Smooth muscle cell (in vitro differentiated cells): ENCODE measurements at regions not wholly inside any gene's neighbourhood (a gene's known extent, or its start where the extent isn't known, plus 50 kb on each side); places are given as distances from the start of the nearest gene placed in this dataset.

Source experiments
- DNase-seq: peaks from one replicate; lab custom pipeline; 2025; ENCODE audit not compliant: unreplicated experiment; lab: John Stamatoyannopoulos, UW
- H2AFZ ChIP-seq: fragments of 200-600 bp; sonication (generic); 2 replicates; pipeline ENCODE4 v1.6.0; 2016; ENCODE audit warnings: antibody characterized with exemption, low read depth, mild to moderate bottlenecking
- H3F3A ChIP-seq: fragments of 200-600 bp; sonication (generic); 2 replicates; pipeline ENCODE4 v1.6.0; 2017; ENCODE audit warnings: antibody characterized with exemption, low read depth
- H3K27ac ChIP-seq: fragments of 200-600 bp; sonication (generic); 2 replicates; pipeline ENCODE4 v1.5.1; 2016; ENCODE audit warnings: low read depth, mild to moderate bottlenecking
- H3K27me3 ChIP-seq: fragments of 200-600 bp; sonication (generic); 2 replicates; pipeline ENCODE4 v1.6.1; 2016; ENCODE audit warnings: low read depth, mild to moderate bottlenecking
- H3K36me3 ChIP-seq: fragments of 200-600 bp; sonication (generic); 2 replicates; pipeline ENCODE4 v1.5.1; 2016; ENCODE audit warnings: low read depth
- H3K4me1 ChIP-seq: fragments of 200-600 bp; sonication (generic); 2 replicates; pipeline ENCODE4 v1.5.1; 2016; ENCODE audit warnings: low read depth
- H3K4me2 ChIP-seq: fragments of 200-600 bp; sonication (generic); 2 replicates; pipeline ENCODE4 v1.6.0; 2016; ENCODE audit warnings: mild to moderate bottlenecking
- H3K4me3 ChIP-seq: fragments of 200-600 bp; sonication (generic); 2 replicates; pipeline ENCODE4 v1.5.1; 2016; ENCODE audit warnings: mild to moderate bottlenecking
- H3K79me2 ChIP-seq: fragments of 200-600 bp; sonication (generic); 2 replicates; pipeline ENCODE4 v1.6.0; 2016; ENCODE audit warnings: low read depth, mild to moderate bottlenecking
- H3K9ac ChIP-seq: fragments of 200-600 bp; sonication (generic); 2 replicates; pipeline ENCODE4 v1.6.0; 2016; ENCODE audit warnings: low read depth
- H3K9me3 ChIP-seq: fragments of 200-600 bp; sonication (generic); replicated peaks from 2 replicates; pipeline ENCODE4 v1.5.1; 2016; ENCODE audit warnings: low read depth
- H4K20me1 ChIP-seq: fragments of 200-600 bp; sonication (generic); 2 replicates; pipeline ENCODE4 v1.6.0; 2016; ENCODE audit warnings: low read depth
- WGBS: methylation state at CpG from one replicate; pipeline ENCODE4 v1.1.7; 2016; ENCODE audit warnings: low lambda C conversion rate; 5-methylcytosine and 5-hydroxymethylcytosine counted together
- TF ChIP-seq, protein P1 (sequence below): fragments of 200-600 bp; sonication (generic); IDR thresholded peaks from 2 replicates; pipeline ENCODE4 v1.5.1; 2017; ENCODE audit warnings: borderline replicate concordance, mild to moderate bottlenecking, antibody characterized with exemption; ENCODE audit not compliant: insufficient read depth, poor library complexity, severe bottlenecking

DNA sequence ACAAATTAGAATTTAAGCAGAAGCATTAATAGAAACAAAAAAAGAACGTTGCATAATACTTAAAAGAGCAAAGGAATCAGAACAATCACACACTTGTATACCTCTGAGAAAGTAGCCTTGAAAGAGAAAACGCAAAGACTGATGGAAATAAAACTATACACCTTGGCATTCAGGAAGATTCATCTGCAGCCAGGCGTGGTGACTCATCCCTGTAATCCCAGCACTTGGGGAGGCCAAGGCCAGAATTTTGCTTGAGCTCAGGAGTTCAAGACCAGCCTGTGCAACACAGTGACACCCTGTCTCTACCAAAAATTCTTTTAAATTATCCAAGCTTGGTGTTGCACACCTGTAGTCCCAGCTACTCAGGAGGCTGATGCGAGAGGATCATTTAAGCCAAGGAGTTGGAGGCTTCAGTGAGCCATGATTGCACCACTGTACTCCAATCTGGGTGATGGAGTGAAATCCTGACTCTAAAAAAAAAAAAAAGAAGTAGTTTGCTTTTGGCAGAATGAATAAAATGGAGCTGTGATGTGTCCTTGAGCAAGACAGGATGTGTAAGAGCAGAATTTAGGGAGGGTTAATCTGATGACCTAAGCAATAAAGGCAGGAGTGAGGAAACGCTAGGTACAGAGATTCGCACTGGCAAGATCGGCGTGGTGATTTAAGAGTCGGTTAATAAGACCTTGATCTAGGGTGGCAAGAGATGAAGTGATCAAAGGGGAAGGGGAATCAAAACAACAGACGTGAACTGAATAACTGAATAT is 75.8 kb upstream of the NRP1 start:
- DNase-seq: no peak
- Histone ChIP-seq H3F3A (peaks cover 6% of the 10 kb centered on the region), H4K20me1 (no peaks in the 10 kb centered on the region), H3K27ac (no peak overlapping the region), H3K27me3 (no peaks in the 10 kb centered on the region), H2AFZ (no peak overlapping the region), H3K4me2 (no peak overlapping the region), H3K79me2 (no peaks in the 10 kb centered on the region), H3K4me1 (peaks cover 11% of the 10 kb centered on the region), H3K36me3 (no peaks in the 10 kb centered on the region), H3K9me3 (no peaks in the 10 kb centered on the region), H3K4me3 (no peak overlapping the region), H3K9ac (no peak overlapping the region)
- 82% methylated on average over 10 of the region's 10 CpGs for WGBS
- TF ChIP-seq, protein P1, sequence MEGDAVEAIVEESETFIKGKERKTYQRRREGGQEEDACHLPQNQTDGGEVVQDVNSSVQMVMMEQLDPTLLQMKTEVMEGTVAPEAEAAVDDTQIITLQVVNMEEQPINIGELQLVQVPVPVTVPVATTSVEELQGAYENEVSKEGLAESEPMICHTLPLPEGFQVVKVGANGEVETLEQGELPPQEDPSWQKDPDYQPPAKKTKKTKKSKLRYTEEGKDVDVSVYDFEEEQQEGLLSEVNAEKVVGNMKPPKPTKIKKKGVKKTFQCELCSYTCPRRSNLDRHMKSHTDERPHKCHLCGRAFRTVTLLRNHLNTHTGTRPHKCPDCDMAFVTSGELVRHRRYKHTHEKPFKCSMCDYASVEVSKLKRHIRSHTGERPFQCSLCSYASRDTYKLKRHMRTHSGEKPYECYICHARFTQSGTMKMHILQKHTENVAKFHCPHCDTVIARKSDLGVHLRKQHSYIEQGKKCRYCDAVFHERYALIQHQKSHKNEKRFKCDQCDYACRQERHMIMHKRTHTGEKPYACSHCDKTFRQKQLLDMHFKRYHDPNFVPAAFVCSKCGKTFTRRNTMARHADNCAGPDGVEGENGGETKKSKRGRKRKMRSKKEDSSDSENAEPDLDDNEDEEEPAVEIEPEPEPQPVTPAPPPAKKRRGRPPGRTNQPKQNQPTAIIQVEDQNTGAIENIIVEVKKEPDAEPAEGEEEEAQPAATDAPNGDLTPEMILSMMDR: no peak

DNA sequence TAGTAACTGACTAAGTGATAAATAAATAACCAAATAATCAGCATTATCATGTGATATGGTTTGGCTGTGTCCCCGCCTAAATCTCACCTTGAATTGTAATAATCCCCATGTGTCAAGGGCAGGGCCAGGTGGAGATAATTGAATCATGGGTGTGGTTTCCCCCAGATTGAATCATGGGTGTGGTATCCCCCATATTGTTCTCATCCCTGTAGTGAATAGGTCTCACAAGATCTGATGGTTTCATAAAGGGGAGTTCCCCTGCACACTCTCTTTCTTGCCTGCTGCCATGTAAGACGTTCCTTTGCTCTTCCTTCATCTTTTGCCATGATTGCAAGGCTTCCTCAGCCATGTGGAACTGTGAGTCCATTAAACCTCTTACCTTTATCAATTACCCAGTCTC is 72.1 kb upstream of the NRP1 start:
- no peak overlapping the region for H2AFZ ChIP-seq
- H3K27ac ChIP-seq: no peak overlapping the region
- no peak overlapping the region for H3K4me2 ChIP-seq
- H4K20me1 ChIP-seq: no peaks in the 10 kb centered on the region
- DNase-seq: no peak
- no peak overlapping the region for H3K4me3 ChIP-seq
- no peaks in the 10 kb centered on the region for H3K79me2 ChIP-seq
- no peaks in the 10 kb centered on the region for H3F3A ChIP-seq
- no peaks in the 10 kb centered on the region for H3K4me1 ChIP-seq
- no peak overlapping the region for H3K9ac ChIP-seq
- no peaks in the 10 kb centered on the region for H3K27me3 ChIP-seq
- 92% methylated on average over 2 of the region's 2 CpGs for WGBS
- TF ChIP-seq, protein P1: no peak
- no peaks in the 10 kb centered on the region for H3K36me3 ChIP-seq
- no peaks in the 10 kb centered on the region for H3K9me3 ChIP-seq

DNA sequence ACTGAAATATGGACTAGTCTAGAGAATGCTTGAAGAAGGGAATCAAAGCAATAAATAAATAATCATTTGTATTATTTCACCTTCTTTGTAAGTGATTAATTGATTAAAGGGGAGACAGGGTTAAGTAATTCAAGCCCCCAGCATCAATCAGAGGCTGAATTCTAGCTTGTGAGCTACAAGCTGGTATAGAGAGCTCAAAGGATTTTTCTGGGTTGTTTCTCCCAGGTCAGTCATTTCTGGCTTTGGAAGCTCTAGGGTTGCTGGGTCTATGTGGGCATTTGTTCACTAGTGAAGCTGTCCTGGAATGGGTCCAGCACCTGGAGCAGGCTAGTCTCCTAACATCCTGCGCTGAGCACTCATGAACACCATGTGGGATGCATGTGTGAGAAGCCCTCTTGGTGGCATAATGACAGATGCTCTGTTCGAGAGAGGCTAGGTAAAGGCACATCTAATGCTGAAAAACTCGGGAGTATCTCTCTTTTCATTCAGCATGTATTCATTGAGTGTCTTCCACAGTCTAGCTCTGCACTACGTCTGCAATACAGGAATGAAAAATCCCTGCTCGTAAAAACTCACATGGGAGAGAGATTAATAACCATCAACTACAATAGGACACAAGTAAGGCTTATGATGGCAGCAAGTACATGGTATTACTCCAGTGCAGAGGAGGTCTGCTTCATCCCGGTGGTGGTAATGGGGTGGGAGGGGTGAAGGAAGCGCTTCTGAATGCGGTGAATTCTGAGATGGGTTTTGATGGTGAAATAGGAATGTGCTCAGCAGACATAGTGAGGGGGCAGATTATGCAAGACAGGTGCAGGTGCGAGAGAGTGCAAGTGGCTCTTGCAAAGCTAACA is 68.0 kb upstream of the NRP1 start:
- no peak overlapping the region for H2AFZ ChIP-seq
- no peaks in the 10 kb centered on the region for H3K27me3 ChIP-seq
- no peaks in the 10 kb centered on the region for H3K4me1 ChIP-seq
- H3K36me3 ChIP-seq: no peaks in the 10 kb centered on the region
- H3K27ac ChIP-seq: no peak overlapping the region
- no peak overlapping the region for H3K9ac ChIP-seq
- no peak overlapping the region for H3K4me2 ChIP-seq
- 81% methylated on average over 9 of the region's 9 CpGs for WGBS
- H3F3A ChIP-seq: no peaks in the 10 kb centered on the region
- TF ChIP-seq, protein P1: no peak
- H4K20me1 ChIP-seq: no peaks in the 10 kb centered on the region
- no peaks in the 10 kb centered on the region for H3K9me3 ChIP-seq
- H3K79me2 ChIP-seq: no peaks in the 10 kb centered on the region
- no peak overlapping the region for H3K4me3 ChIP-seq
- no peak for DNase-seq
